Gastrocnemius medialis (tissue), 4 donors: ENCODE measurements at regions not wholly inside any gene's neighbourhood (a gene's known extent, or its start where the extent isn't known, plus 50 kb on each side); places are given as distances from the start of the nearest gene placed in this dataset.

Source experiments
- ATAC-seq, 2 donors: fragments of 150-250 bp; one replicate each; pipeline ENCODE4 v1.9.1; 2016
- DNase-seq, 2 donors: peaks; one replicate each; pipeline ENCODE4 v3.0.0-alpha.2; 2019
- H3K27ac ChIP-seq, 4 donors: fragments of 200-600 bp; sonication (generic); 1 replicate in 1 of 4; 2 replicates in 3 of 4; pipeline ENCODE4 v1.5.1; 2016 to 2018; ENCODE audit warnings: mild to moderate bottlenecking in 2 of 4, moderate library complexity in 1 of 4
- H3K27me3 ChIP-seq, 3 donors: fragments of 200-600 bp; sonication (generic) in 2 of 3; 1 replicate in 1 of 3; 2 replicates in 2 of 3; pipeline versions ENCODE4 v1.5.1 to v1.6.0; 2016 to 2019; ENCODE audit warnings: mild to moderate bottlenecking in 1 of 3, moderate library complexity in 1 of 3
- H3K36me3 ChIP-seq, 2 donors: fragments of 200-600 bp; sonication (generic) in 1 of 2; one replicate each; pipeline ENCODE4 v1.5.1; 2017 to 2018
- H3K4me1 ChIP-seq, 2 donors: fragments of 200-600 bp; sonication (generic) in 1 of 2; one replicate each; pipeline ENCODE4 v1.5.1; 2016 to 2017; ENCODE audit warnings: mild to moderate bottlenecking in 2 of 2
- H3K4me3 ChIP-seq, 4 donors: fragments of 200-600 bp; sonication (generic) in 3 of 4; 1 replicate in 1 of 4; 2 replicates in 3 of 4; pipeline ENCODE4 v1.5.1; 2016 to 2019; ENCODE audit warnings: mild to moderate bottlenecking in 2 of 4
- H3K9me3 ChIP-seq, 3 donors: fragments of 200-600 bp; sonication (generic) in 2 of 3; 1 replicate in 1 of 3; 2 replicates in 2 of 3; pipeline ENCODE4 v1.5.1; 2016 to 2019
- CTCF ChIP-seq, 5 experiments: fragments of 450-650 bp in 3 of 5; fragments of 200-600 bp in 2 of 5; sonication (generic) in 2 of 5; IDR thresholded peaks in 4 of 5; conservative IDR thresholded peaks in 1 of 5; 1 replicate in 4 of 5; 2 replicates in 1 of 5; pipeline ENCODE4 v1.5.1; 2016 to 2019; ENCODE audit warnings: antibody characterized with exemption in 5 of 5, mild to moderate bottlenecking in 3 of 5, moderate library complexity in 3 of 5
- POLR2A ChIP-seq, 2 donors: fragments of 450-650 bp; IDR thresholded peaks; one replicate each; pipeline ENCODE4 v1.6.1; 2017; ENCODE audit warnings: antibody characterized with exemption in 2 of 2, mild to moderate bottlenecking in 2 of 2, moderate library complexity in 2 of 2
- in situ Hi-C, 4 donors: fragments of 200-750 bp; cut with MboI; loops; one replicate each; pipeline versions ENCODE4 v1.15.0 to v1.8.0; 2017; ENCODE audit warnings: low sequenced_read_pairs in 4 of 4
- intact Hi-C: fragments of 100-400 bp; cut with DNase I; formaldehyde crosslinking; loops from one replicate; pipeline ENCODE4 v1.15.1; 2023; ENCODE audit warnings: low total_unique reads

- Histone ChIP-seq H3K27me3 (no peaks in the 10 kb centered on the region), H3K27ac (no peak overlapping the region), H3K9me3 (no peaks in the 10 kb centered on the region), H3K4me1 (no peaks in the 10 kb centered on the region), H3K36me3 (no peaks in the 10 kb centered on the region), H3K4me3 (no peak overlapping the region)
- DNase-seq (no peak), ATAC-seq (no peak)
- intact Hi-C loops (no loop called here), in situ Hi-C loops (no loop called here)
- no peak for TF ChIP-seq CTCF (IDR thresholded peaks at IDR 0.05 in 4 of 5, conservative IDR thresholded peaks at IDR 0.05 in 1 of 5)
- no peak for TF ChIP-seq POLR2A (IDR thresholded peaks at IDR 0.05)
These were observed 452.9 kb downstream of the TFAP2B start for GRCh38 chr6:51271615-51272014.

GRCh38 chr6:51273228-51273961, 454.7 kb downstream of the TFAP2B start:
- TF ChIP-seq CTCF (IDR thresholded peaks at IDR 0.05 in 4 of 5, conservative IDR thresholded peaks at IDR 0.05 in 1 of 5), result no peak
- no peak for TF ChIP-seq POLR2A (IDR thresholded peaks at IDR 0.05)

GRCh38 chr6:51277474-51277873, 458.8 kb downstream of the TFAP2B start:
- DNase-seq (no peak), ATAC-seq (no peak)
- Histone ChIP-seq H3K27ac (no peak overlapping the region), H3K9me3 (no peaks in the 10 kb centered on the region), H3K27me3 (no peaks in the 10 kb centered on the region), H3K4me3 (no peak overlapping the region), H3K36me3 (no peaks in the 10 kb centered on the region), H3K4me1 (no peaks in the 10 kb centered on the region)
- intact Hi-C loops, result no loop called here
- no peak for TF ChIP-seq CTCF (IDR thresholded peaks at IDR 0.05 in 4 of 5, conservative IDR thresholded peaks at IDR 0.05 in 1 of 5)
- TF ChIP-seq POLR2A (IDR thresholded peaks at IDR 0.05), result no peak
- in situ Hi-C loops, result no loop called here

More at GRCh38 chr6:51273228-51273961, 454.7 kb downstream of the TFAP2B start:
- no peaks in the 10 kb centered on the region for H3K4me1 ChIP-seq
- no peaks in the 10 kb centered on the region for H3K36me3 ChIP-seq
- H3K27ac ChIP-seq, result no peak overlapping the region
- in situ Hi-C loops, result no loop called here
- no peaks in the 10 kb centered on the region for H3K27me3 ChIP-seq
- peak in 1 of 2 donors; percentile 1 for DNase-seq
- H3K4me3 ChIP-seq, result no peak overlapping the region
- ATAC-seq, result no peak
- intact Hi-C loops, result no loop called here
- no peaks in the 10 kb centered on the region for H3K9me3 ChIP-seq

- in situ Hi-C loops, result no loop called here
- no peak for ATAC-seq
These were observed 463.4 kb downstream of the TFAP2B start for GRCh38 chr6:51282026-51282425.

GRCh38 chr6:51283723-51284355, 465.2 kb downstream of the TFAP2B start:
- H3K27me3 ChIP-seq, result no peaks in the 10 kb centered on the region
- intact Hi-C loops (no loop called here), in situ Hi-C loops (no loop called here)
- H3K27ac ChIP-seq, result no peak overlapping the region
- no peak overlapping the region for H3K4me3 ChIP-seq
- TF ChIP-seq POLR2A (IDR thresholded peaks at IDR 0.05), result no peak
- TF ChIP-seq CTCF (IDR thresholded peaks at IDR 0.05 in 4 of 5, conservative IDR thresholded peaks at IDR 0.05 in 1 of 5), result no peak
- DNase-seq (no peak), ATAC-seq (no peak)
- no peaks in the 10 kb centered on the region for H3K36me3 ChIP-seq
- no peaks in the 10 kb centered on the region for H3K9me3 ChIP-seq
- no peaks in the 10 kb centered on the region for H3K4me1 ChIP-seq

More at GRCh38 chr6:51282026-51282425, 463.4 kb downstream of the TFAP2B start:
- intact Hi-C loops, result no loop called here
- Histone ChIP-seq H3K36me3 (no peaks in the 10 kb centered on the region), H3K4me1 (no peaks in the 10 kb centered on the region), H3K4me3 (no peak overlapping the region), H3K9me3 (no peaks in the 10 kb centered on the region), H3K27me3 (no peaks in the 10 kb centered on the region), H3K27ac (no peak overlapping the region)
- no peak for DNase-seq
- TF ChIP-seq POLR2A (IDR thresholded peaks at IDR 0.05), result no peak
